HCT116 (cell line): ENCODE measurements at regions not wholly inside any gene's neighbourhood (a gene's known extent, or its start where the extent isn't known, plus 50 kb on each side); places are given as distances from the start of the nearest gene placed in this dataset.

ENCODE experiments used
- ATAC-seq: fragments of 200-7000 bp; cut with Tn5 transposase; 2 replicates; pipeline ENCODE4 v1.9.1; 2020; ENCODE audit warnings: mild to moderate bottlenecking, moderate library complexity
- BruUV-seq: library from RNA; stranded (reverse); fragments of 400-500 nt; replicated peaks from 2 replicates; lab custom pipeline; 2021; lab: Mats Ljungman, UMichigan
- CTCF ChIA-PET: fragments of 300-600 bp; sonication (Branson Sonifier 250); formaldehyde crosslinking; loops from one replicate; lab custom pipeline; 2021; ENCODE audit warnings: antibody characterized with exemption; lab: Charles Lee
- POLR2A ChIA-PET: fragments of 300-600, 350-600 bp; sonication (Branson Sonifier 250); formaldehyde crosslinking; loops from one replicate; lab custom pipeline; 2021; ENCODE audit warnings: antibody characterized with exemption; lab: Charles Lee
- RAD21 ChIA-PET, 2 experiments: fragments of 300-600 bp; sonication (Branson Sonifier 250); formaldehyde crosslinking; loops; one replicate each; lab custom pipeline; 2023; ENCODE audit warnings: low total read pairs in 2 of 2; ENCODE audit not compliant: uncharacterized antibody in 2 of 2, unreplicated experiment in 2 of 2, low non-redundant PET in 1 of 2; lab: Charles Lee
- DNase-seq: peaks from one replicate; pipeline ENCODE4 v3.0.0-alpha.2; 2010; ENCODE audit warnings: low read depth, low spot score
- H2AFZ ChIP-seq: fragments of 200-600 bp; shearing (Covaris generic), sonication (generic); 2 replicates; pipeline ENCODE4 v1.6.1; 2017; ENCODE audit warnings: low read depth, mixed run types, mixed read lengths, antibody characterized with exemption, low read length; ENCODE audit not compliant: poor library complexity, severe bottlenecking
- H3K27ac ChIP-seq: 2 replicates; pipeline ENCODE4 v1.5.1; 2012; ENCODE audit warnings: low read depth, low read length
- H3K27me3 ChIP-seq: fragments of 200-600 bp; sonication (generic); 2 replicates; pipeline ENCODE4 v1.6.1; 2016; ENCODE audit warnings: mixed run types, low read length, mixed read lengths; ENCODE audit not compliant: insufficient read depth
- H3K36me3 ChIP-seq, 2 experiments: fragments of 200-500 bp in 1 of 2; fragments of 200-600 bp in 1 of 2; sonication (Bioruptor generic) in 1 of 2; sonication (generic) in 1 of 2; 2 replicates each; pipeline versions ENCODE4 v1.5.1 to v1.6.1; 2014 to 2016; ENCODE audit warnings: low read length in 2 of 2, inconsistent platforms in 1 of 2, mixed read lengths in 1 of 2, mixed run types in 1 of 2; ENCODE audit not compliant: insufficient read depth in 2 of 2, control insufficient read depth in 1 of 2
- H3K4me1 ChIP-seq, 2 experiments: fragments of 200-600 bp in 1 of 2; sonication (generic) in 1 of 2; 2 replicates each; pipeline versions ENCODE4 v1.5.1 to v1.6.1; 2012 to 2017; ENCODE audit warnings: low read length in 2 of 2, inconsistent platforms in 1 of 2, mild to moderate bottlenecking in 1 of 2, mixed read lengths in 1 of 2, mixed run types in 1 of 2, moderate library complexity in 1 of 2; ENCODE audit not compliant: insufficient read depth in 2 of 2, control insufficient read depth in 1 of 2
- H3K4me2 ChIP-seq: fragments of 200-600 bp; sonication (generic); 2 replicates; pipeline ENCODE4 v1.6.1; 2017; ENCODE audit warnings: mixed run types, low read length, mixed read lengths
- H3K4me3 ChIP-seq, 2 experiments: fragments of 200-600 bp in 1 of 2; sonication (generic) in 1 of 2; replicated peaks in 1 of 2; 2 replicates each; pipeline ENCODE4 v1.5.1; 2011 to 2016; ENCODE audit warnings: low read length in 2 of 2, control low read depth in 1 of 2, low read depth in 1 of 2, mild to moderate bottlenecking in 1 of 2, mixed read lengths in 1 of 2, mixed run types in 1 of 2
- H3K79me2 ChIP-seq: fragments of 200-600 bp; sonication (generic); 2 replicates; pipeline ENCODE4 v1.6.1; 2017; ENCODE audit warnings: mild to moderate bottlenecking, mixed run types, low read length, moderate library complexity, mixed read lengths; ENCODE audit not compliant: insufficient read depth
- H3K9ac ChIP-seq: fragments of 200-600 bp; sonication (generic); 2 replicates; pipeline ENCODE4 v1.6.1; 2016; ENCODE audit warnings: low read length, mixed read lengths
- H3K9me2 ChIP-seq: fragments of 200-600 bp; sonication (generic), shearing (Covaris generic); 2 replicates; pipeline ENCODE4 v1.6.1; 2017; ENCODE audit warnings: mixed run types, mild to moderate bottlenecking, moderate library complexity; ENCODE audit not compliant: insufficient read depth
- H3K9me3 ChIP-seq, 2 experiments: fragments of 200-500 bp in 1 of 2; fragments of 200-600 bp in 1 of 2; sonication (Bioruptor generic) in 1 of 2; sonication (generic) in 1 of 2; 2 replicates each; pipeline ENCODE4 v1.6.1; 2014 to 2017; ENCODE audit warnings: low read length in 2 of 2, mixed read lengths in 2 of 2, inconsistent platforms in 1 of 2, low read depth in 1 of 2, mild to moderate bottlenecking in 1 of 2, mixed run types in 1 of 2, moderate library complexity in 1 of 2; ENCODE audit not compliant: control insufficient read depth in 1 of 2, insufficient read depth in 1 of 2
- H4K20me1 ChIP-seq: fragments of 200-600 bp; sonication (generic), shearing (Covaris generic); 2 replicates; pipeline ENCODE4 v1.6.1; 2017; ENCODE audit warnings: mixed run types, mild to moderate bottlenecking, moderate library complexity; ENCODE audit not compliant: insufficient read depth
- CTCF ChIP-seq, 3 experiments: fragments of 200-600 bp in 1 of 3; sonication (generic) in 1 of 3; IDR thresholded peaks in 2 of 3; conservative IDR thresholded peaks in 1 of 3; 2 replicates each; pipeline ENCODE4 v1.5.1; 2012 to 2017; ENCODE audit warnings: low read depth in 2 of 3, low read length in 2 of 3, antibody characterized with exemption in 1 of 3, borderline replicate concordance in 1 of 3, control low read depth in 1 of 3, mild to moderate bottlenecking in 1 of 3, mixed read lengths in 1 of 3, mixed run types in 1 of 3, moderate library complexity in 1 of 3; ENCODE audit not compliant: insufficient read depth in 1 of 3
- ELF1 ChIP-seq: IDR thresholded peaks from 2 replicates; pipeline ENCODE4 v1.6.1; 2012; ENCODE audit warnings: low read depth, borderline replicate concordance
- EZH2 ChIP-seq: fragments of 200-600 bp; sonication (generic); IDR thresholded peaks from 2 replicates; pipeline ENCODE4 v1.6.1; 2017; ENCODE audit warnings: antibody characterized with exemption, mixed run types
- EZH2phosphoT487 ChIP-seq: fragments of 200-600 bp; IDR thresholded peaks from 2 replicates; pipeline ENCODE4 v1.6.1; 2018; ENCODE audit warnings: antibody characterized with exemption, borderline replicate concordance
- FOSL1 ChIP-seq: IDR thresholded peaks from 2 replicates; pipeline ENCODE4 v1.6.1; 2012; ENCODE audit warnings: low read depth
- JUND ChIP-seq: IDR thresholded peaks from 2 replicates; pipeline ENCODE4 v1.6.1; 2012
- REST ChIP-seq: IDR thresholded peaks from 2 replicates; pipeline ENCODE4 v1.6.1; 2012; ENCODE audit warnings: low read depth
- SIN3A ChIP-seq: IDR thresholded peaks from 2 replicates; pipeline ENCODE4 v1.6.1; 2012; ENCODE audit warnings: low read depth
- SP1 ChIP-seq: IDR thresholded peaks from 2 replicates; pipeline ENCODE4 v1.6.1; 2012; ENCODE audit warnings: low read depth
- TCF7L2 ChIP-seq: IDR thresholded peaks from 2 replicates; pipeline ENCODE4 v1.7.0; 2011; ENCODE audit warnings: borderline replicate concordance, inconsistent platforms; ENCODE audit not compliant: insufficient read depth, insufficient read length; ENCODE audit errors: extremely low read depth
- ZNF274 ChIP-seq: fragments of 200-500 bp; sonication (Bioruptor generic); IDR thresholded peaks from 2 replicates; pipeline ENCODE4 v1.6.1; 2014; ENCODE audit warnings: mild to moderate bottlenecking, low read depth, low read length, inconsistent platforms
- intact Hi-C: fragments of 100-400 bp; cut with micrococcal nuclease; formaldehyde crosslinking; loops from 2 replicates; pipeline ENCODE4 v1.10.0; 2022
- TF ChIP-seq, protein P1 (sequence below): IDR thresholded peaks from 2 replicates; pipeline ENCODE4 v1.6.1; 2012
- TF ChIP-seq, protein P2 (sequence below): IDR thresholded peaks from 2 replicates; pipeline ENCODE4 v1.6.1; 2012

GRCh38 chr14:28494196-28494595 lies 272.4 kb upstream of the FOXG1 start:
- Histone ChIP-seq H3K9me2 (no peaks in the 10 kb centered on the region), H3K27me3 (no peaks in the 10 kb centered on the region), H3K36me3 (no peaks in the 10 kb centered on the region), H3K9me3 (peaks cover 0 to 14% of the 10 kb centered on the region in 2 experiments; a peak in 2 of 4 replicates), H3K9ac (no peak overlapping the region), H3K4me1 (no peaks in the 10 kb centered on the region), H3K4me2 (no peak overlapping the region), H3K4me3 (no peak overlapping the region), H3K79me2 (no peaks in the 10 kb centered on the region), H2AFZ (no peak overlapping the region), H3K27ac (no peak overlapping the region), H4K20me1 (no peaks in the 10 kb centered on the region)
- POLR2A ChIA-PET = no interaction called here
- DNase-seq (no peak), ATAC-seq (no peak)
- no TSS peak for BruUV-seq
- no peak for TF ChIP-seq CTCF (IDR thresholded peaks at IDR 0.05 in 2 of 3, conservative IDR thresholded peaks at IDR 0.05 in 1 of 3; ENCODE audit: borderline replicate concordance in 1 of 3, insufficient read depth in 1 of 3, low read depth in 2 of 3, low read length in 2 of 3)
- no peak for TF ChIP-seq EZH2phosphoT487
- TF ChIP-seq, protein P1, sequence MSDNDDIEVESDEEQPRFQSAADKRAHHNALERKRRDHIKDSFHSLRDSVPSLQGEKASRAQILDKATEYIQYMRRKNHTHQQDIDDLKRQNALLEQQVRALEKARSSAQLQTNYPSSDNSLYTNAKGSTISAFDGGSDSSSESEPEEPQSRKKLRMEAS = no peak
- no peak for TF ChIP-seq ELF1
- TF ChIP-seq, protein P2, sequence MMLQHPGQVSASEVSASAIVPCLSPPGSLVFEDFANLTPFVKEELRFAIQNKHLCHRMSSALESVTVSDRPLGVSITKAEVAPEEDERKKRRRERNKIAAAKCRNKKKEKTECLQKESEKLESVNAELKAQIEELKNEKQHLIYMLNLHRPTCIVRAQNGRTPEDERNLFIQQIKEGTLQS = no peak
- no peak for TF ChIP-seq SP1
- TF ChIP-seq TCF7L2 = no peak
- no peak for TF ChIP-seq REST
- no peak for TF ChIP-seq EZH2
- no peak for TF ChIP-seq JUND
- TF ChIP-seq SIN3A = no peak
- TF ChIP-seq ZNF274 = no peak
- TF ChIP-seq FOSL1 = no peak
- RAD21 ChIA-PET = no interaction called here
- CTCF ChIA-PET = no interaction called here
- intact Hi-C loops = no loop called here
